Suprapubic skin (tissue), 4 donors: ENCODE measurements at regions not wholly inside any gene's neighbourhood (a gene's known extent, or its start where the extent isn't known, plus 50 kb on each side); places are given as distances from the start of the nearest gene placed in this dataset.

Source experiments
- DNase-seq, 2 donors: peaks; one replicate each; pipeline ENCODE4 v3.0.0-alpha.2; 2019; ENCODE audit warnings: low spot score in 2 of 2
- H3K27ac ChIP-seq: fragments of 200-600 bp; sonication (generic); one replicate; pipeline ENCODE4 v1.5.1; 2019
- H3K27me3 ChIP-seq: fragments of 200-600 bp; sonication (generic); one replicate; pipeline ENCODE4 v1.5.1; 2019
- H3K36me3 ChIP-seq: fragments of 200-600 bp; sonication (generic); one replicate; pipeline ENCODE4 v1.5.1; 2019
- H3K4me1 ChIP-seq: fragments of 200-600 bp; sonication (generic); one replicate; pipeline ENCODE4 v1.5.1; 2019
- H3K4me3 ChIP-seq: fragments of 200-600 bp; sonication (generic); one replicate; pipeline ENCODE4 v1.5.1; 2019; ENCODE audit warnings: mild to moderate bottlenecking
- H3K9me3 ChIP-seq: fragments of 200-600 bp; sonication (generic); one replicate; pipeline ENCODE4 v1.5.1; 2019
- CTCF ChIP-seq, 2 donors: fragments of 200-600 bp in 1 of 2; fragments of 450-650 bp in 1 of 2; sonication (generic) in 1 of 2; IDR thresholded peaks; one replicate each; pipeline ENCODE4 v1.5.1; 2016 to 2019; ENCODE audit warnings: antibody characterized with exemption in 2 of 2, mild to moderate bottlenecking in 1 of 2, moderate library complexity in 1 of 2
- EP300 ChIP-seq: sonication (generic); formaldehyde crosslinking; IDR thresholded peaks from one replicate; pipeline ENCODE4 v1.6.1; 2017; ENCODE audit warnings: antibody characterized with exemption
- POLR2A ChIP-seq, 2 donors: fragments of 450-650 bp; IDR thresholded peaks; one replicate each; pipeline ENCODE4 v1.6.1; 2017; ENCODE audit warnings: antibody characterized with exemption in 2 of 2, mild to moderate bottlenecking in 2 of 2, moderate library complexity in 2 of 2
- POLR2AphosphoS5 ChIP-seq, 3 donors: sonication (generic); formaldehyde crosslinking; IDR thresholded peaks; one replicate each; pipeline ENCODE4 v1.6.1; 2017; ENCODE audit warnings: antibody characterized with exemption in 3 of 3
- WGBS: methylation state at CpG from one replicate; pipeline ENCODE4 v1.1.5; 2018; 5-methylcytosine and 5-hydroxymethylcytosine counted together

GRCh38 chrX:42615161-42615563 is 162.8 kb downstream of the PPP1R2C start:
- TF ChIP-seq POLR2AphosphoS5 (IDR thresholded peaks at IDR 0.05) (no peak), EP300 (no peak), CTCF (IDR thresholded peaks at IDR 0.05) (no peak), POLR2A (IDR thresholded peaks at IDR 0.05) (no peak)
- Histone ChIP-seq H3K9me3 (no peaks in the 10 kb centered on the region), H3K4me1 (no peaks in the 10 kb centered on the region), H3K27me3 (no peaks in the 10 kb centered on the region), H3K27ac (no peak overlapping the region), H3K4me3 (no peak overlapping the region), H3K36me3 (no peaks in the 10 kb centered on the region)
- DNase-seq, result no peak
- WGBS, result 56% methylated on average over 1 of the region's 1 CpG

- Histone ChIP-seq H3K36me3 (no peaks in the 10 kb centered on the region), H3K9me3 (no peaks in the 10 kb centered on the region), H3K27me3 (no peaks in the 10 kb centered on the region), H3K4me1 (no peaks in the 10 kb centered on the region), H3K4me3 (no peak overlapping the region), H3K27ac (no peak overlapping the region)
- TF ChIP-seq EP300 (no peak), CTCF (IDR thresholded peaks at IDR 0.05) (no peak), POLR2A (IDR thresholded peaks at IDR 0.05) (no peak), POLR2AphosphoS5 (IDR thresholded peaks at IDR 0.05) (no peak)
- no peak for DNase-seq
- WGBS, result 92% methylated on average over 4 of the region's 4 CpGs
Observed at GRCh38 chrX:42606591-42606990, 171.4 kb downstream of the PPP1R2C start.

- TF ChIP-seq EP300 (no peak), POLR2AphosphoS5 (IDR thresholded peaks at IDR 0.05) (no peak), CTCF (IDR thresholded peaks at IDR 0.05) (no peak)
- Histone ChIP-seq H3K36me3 (no peaks in the 10 kb centered on the region), H3K4me3 (no peak overlapping the region), H3K27ac (no peak overlapping the region), H3K27me3 (no peaks in the 10 kb centered on the region), H3K4me1 (no peaks in the 10 kb centered on the region), H3K9me3 (no peaks in the 10 kb centered on the region)
- no peak for DNase-seq
- 89% methylated on average over 2 of the region's 2 CpGs for WGBS
Observed at GRCh38 chrX:42604302-42604701, 173.7 kb downstream of the PPP1R2C start.

GRCh38 chrX:42603016-42603415 is 174.9 kb downstream of the PPP1R2C start:
- WGBS, result 68% methylated on average over 2 of the region's 2 CpGs
- DNase-seq, result no peak
- Histone ChIP-seq H3K27ac (no peak overlapping the region), H3K36me3 (no peaks in the 10 kb centered on the region), H3K9me3 (no peaks in the 10 kb centered on the region), H3K27me3 (no peaks in the 10 kb centered on the region), H3K4me3 (no peak overlapping the region), H3K4me1 (no peaks in the 10 kb centered on the region)
- TF ChIP-seq CTCF (IDR thresholded peaks at IDR 0.05) (no peak), POLR2AphosphoS5 (IDR thresholded peaks at IDR 0.05) (no peak), POLR2A (IDR thresholded peaks at IDR 0.05) (no peak), EP300 (no peak)

- Histone ChIP-seq H3K27me3 (no peaks in the 10 kb centered on the region), H3K4me3 (no peak overlapping the region), H3K4me1 (no peaks in the 10 kb centered on the region), H3K36me3 (no peaks in the 10 kb centered on the region), H3K9me3 (no peaks in the 10 kb centered on the region), H3K27ac (no peak overlapping the region)
- DNase-seq, result no peak
- no peak for TF ChIP-seq CTCF (IDR thresholded peaks at IDR 0.05)
- TF ChIP-seq POLR2A (IDR thresholded peaks at IDR 0.05), result no peak
- TF ChIP-seq POLR2AphosphoS5 (IDR thresholded peaks at IDR 0.05), result no peak
- no peak for TF ChIP-seq EP300
- WGBS, result 57% methylated on average over 1 of the region's 1 CpG
Observed at GRCh38 chrX:42602566-42602965, 175.4 kb downstream of the PPP1R2C start.
